Glomerular endothelial cell (primary cell): ENCODE measurements at regions not wholly inside any gene's neighbourhood (a gene's known extent, or its start where the extent isn't known, plus 50 kb on each side); places are given as distances from the start of the nearest gene placed in this dataset.

Experiments used
- DNase-seq: peaks from one replicate; pipeline ENCODE4 v3.0.0-alpha.2; 2011; ENCODE audit warnings: low read depth, low spot score; ENCODE audit errors: extremely low read depth

DNA sequence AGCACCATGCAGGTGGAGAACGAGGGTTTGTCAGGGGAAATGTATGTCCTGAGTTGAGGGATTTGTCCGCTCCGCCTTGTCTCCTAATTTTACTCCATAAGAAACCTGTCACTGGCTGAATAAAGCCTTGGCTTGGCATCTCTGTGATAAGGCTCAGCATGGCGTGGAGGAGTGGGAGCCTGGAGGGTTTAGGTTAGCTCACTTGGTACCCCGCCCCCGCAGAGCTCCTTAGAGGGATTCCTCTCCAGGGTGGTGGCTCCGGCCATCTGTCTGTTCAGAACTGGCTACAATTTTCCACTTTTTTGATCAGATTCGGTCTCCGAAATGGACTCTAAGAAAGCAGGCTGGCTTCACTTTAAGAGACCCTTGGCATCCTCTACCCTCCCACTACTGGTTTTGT is 192.2 kb upstream of the SYNDIG1 start:
- no peak for DNase-seq

DNA sequence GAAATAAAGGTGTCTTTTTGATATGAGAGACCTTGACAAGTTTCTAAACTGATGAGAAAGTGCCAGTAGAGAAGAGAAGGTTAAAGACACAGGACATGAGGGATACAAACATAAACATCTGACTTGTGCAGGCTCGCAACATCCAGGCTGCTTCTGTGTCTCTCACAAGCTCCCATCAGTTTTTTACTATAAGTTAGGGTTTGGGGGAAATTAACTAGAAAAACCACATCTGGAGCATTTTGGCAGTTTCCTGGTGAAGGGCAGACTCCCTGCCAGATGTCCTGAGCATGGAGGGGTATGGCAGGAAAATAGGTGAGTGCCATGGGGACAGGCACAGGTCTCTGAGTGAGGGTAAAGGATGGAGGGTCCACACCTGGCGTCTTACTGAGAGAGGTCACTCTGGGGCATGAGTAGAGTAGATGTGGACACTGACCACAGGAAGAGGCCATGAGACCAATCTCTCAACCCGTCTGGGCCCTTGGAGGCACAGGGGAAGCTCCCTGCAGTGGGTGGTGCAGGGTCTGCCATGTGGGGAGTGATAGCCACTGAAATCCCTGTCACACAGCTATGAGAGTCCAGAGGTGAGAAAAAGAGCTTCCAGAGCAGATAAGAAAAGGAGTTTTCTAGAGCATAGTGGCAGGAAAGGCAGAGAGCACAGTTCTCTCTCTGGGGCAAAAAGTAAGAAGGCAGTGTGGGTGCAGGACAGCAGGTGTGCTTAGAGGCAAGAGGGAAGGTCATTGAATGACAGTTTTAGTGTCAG is 193.3 kb upstream of the SYNDIG1 start:
- no peak for DNase-seq

GRCh38 chr20:24273251-24273650 is 196.2 kb upstream of the SYNDIG1 start:
- DNase-seq, result no peak

GRCh38 chr20:24261351-24261750 is 208.1 kb upstream of the SYNDIG1 start:
- no peak for DNase-seq

DNA sequence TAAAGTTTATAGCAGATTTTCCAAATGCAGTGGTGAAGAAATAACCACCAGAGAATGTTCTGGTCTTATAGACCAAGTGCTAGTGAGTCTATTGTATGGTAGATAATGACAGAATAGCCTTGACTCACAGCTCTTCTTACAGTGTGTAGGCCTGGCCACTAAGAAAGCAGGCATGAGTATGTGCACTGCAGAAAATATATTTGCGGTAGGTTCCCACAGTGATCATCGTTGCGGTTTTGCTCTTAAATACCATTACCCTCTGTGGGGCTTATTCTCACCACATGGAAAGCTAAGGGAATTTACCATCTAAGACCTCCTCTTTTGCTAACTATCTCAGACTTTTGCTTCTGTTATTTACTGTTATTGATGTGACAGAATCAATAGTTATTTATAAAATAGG is 212.3 kb upstream of the SYNDIG1 start:
- DNase-seq, result no peak

DNA sequence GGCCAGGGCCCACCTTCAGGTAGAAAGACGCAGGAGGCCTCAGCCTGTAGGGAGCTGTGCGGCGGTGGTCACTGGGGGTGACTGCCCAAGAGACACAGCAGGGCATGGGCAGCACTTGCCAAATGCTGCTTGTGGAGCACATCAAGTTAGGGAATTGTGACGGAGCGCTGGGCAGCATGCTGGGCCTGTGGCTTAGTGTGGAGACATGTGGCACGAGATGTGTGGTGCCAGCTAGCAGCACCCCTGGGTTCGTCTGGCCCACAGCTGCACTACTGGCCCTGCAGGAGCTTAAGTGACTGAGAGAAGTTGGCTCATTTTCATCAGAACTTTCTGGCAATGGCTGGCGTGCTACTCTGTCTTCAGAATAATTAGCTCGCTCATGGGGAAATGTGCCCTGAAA is 213.1 kb upstream of the SYNDIG1 start:
- DNase-seq, result no peak

DNA sequence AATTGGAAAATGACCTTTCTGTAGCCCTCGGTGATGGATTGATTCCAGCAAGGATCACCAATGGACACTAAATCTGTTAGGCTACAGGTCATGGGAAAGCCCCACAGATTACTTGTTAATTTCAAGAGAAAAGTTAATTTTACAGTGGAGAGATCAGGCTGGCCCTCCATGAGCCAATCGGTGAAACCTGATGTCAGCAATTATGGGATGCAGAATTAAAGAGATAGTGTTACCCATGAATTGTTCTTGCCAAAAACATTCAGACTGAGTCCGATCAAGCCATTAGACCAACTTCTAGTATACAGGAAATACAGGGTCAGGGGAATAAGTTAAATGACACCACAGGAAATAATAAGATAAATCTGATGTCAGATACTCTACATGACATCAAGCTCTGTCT is 214.9 kb upstream of the SYNDIG1 start:
- DNase-seq, result no peak

GRCh38 chr20:24253321-24253720 is 216.1 kb upstream of the SYNDIG1 start:
- no peak for DNase-seq

GRCh38 chr20:24245094-24245493 is 224.3 kb upstream of the SYNDIG1 start:
- DNase-seq, result no peak

DNA sequence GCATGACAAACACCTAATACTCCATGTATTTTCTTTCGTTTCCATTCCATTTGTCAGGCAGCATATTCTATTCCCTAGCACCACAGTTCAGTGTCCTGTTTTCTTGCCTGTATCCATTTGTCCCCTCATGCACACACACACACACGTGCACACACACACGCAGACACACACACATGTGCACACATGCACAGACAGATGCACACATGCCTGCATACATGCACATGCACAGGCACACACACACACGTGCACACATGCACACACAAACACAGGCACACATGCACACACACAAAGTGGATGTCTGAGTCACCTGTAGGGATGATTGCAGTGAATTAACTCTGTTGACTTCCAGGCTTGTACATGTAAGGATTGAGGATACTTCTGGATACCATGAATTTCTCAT is 226.7 kb upstream of the SYNDIG1 start:
- DNase-seq, result no peak

- DNase-seq, result no peak
Measured at GRCh38 chr20:24241466-24241865, 228.0 kb upstream of the SYNDIG1 start.

GRCh38 chr20:24236963-24237362 is 232.5 kb upstream of the SYNDIG1 start:
- no peak for DNase-seq

DNA sequence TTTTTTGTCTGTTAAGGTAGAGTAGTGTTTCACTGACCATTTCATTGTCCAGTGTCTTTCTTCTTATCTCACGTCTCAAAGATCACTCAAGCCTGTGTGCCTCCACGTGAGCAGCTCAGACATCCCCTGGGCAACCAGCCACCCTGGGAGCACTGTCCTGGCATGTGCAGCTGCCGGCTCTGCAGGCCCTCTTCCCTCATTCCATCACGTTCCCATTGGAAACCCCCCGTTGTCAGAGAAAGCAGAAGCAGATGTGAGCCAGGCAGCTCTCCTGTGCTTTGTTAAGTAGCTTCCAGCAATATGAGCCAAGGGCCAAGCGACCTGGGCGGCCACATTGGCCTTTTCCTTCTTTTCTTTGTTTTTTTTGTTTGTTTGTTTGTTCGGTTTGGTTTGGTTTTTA is 233.2 kb upstream of the SYNDIG1 start:
- no peak for DNase-seq

GRCh38 chr20:24235296-24236175 is 233.9 kb upstream of the SYNDIG1 start:
- no peak for DNase-seq

DNA sequence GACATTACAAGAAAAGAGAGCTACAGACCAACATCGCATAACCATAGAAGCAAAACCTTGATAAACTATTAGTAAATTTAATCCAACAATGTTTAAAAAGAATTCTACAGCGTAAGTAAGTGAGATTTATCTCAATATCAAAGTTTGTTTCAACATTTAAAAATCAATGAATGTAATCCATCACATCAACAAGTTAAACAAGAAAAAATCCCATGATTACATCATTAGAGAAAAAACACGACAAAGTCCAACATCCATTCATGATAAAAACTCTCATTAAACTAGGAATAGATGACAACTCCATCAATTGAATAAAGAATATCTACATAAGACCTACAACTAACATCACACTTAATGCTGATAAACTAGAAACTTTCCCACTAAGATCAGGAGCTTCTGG is 239.0 kb upstream of the GGTLC1 start:
- DNase-seq, result no peak

- no peak for DNase-seq
Measured at GRCh38 chr20:24212494-24212893, 223.9 kb upstream of the GGTLC1 start.

- no peak for DNase-seq
Measured at GRCh38 chr20:24211972-24212371, 223.4 kb upstream of the GGTLC1 start.

GRCh38 chr20:24210356-24210755 is 221.8 kb upstream of the GGTLC1 start:
- no peak for DNase-seq

- no peak for DNase-seq
Measured at GRCh38 chr20:24208652-24209051, 220.1 kb upstream of the GGTLC1 start.

- DNase-seq, result no peak
Measured at GRCh38 chr20:24207803-24208300, 219.3 kb upstream of the GGTLC1 start.

- DNase-seq, result no peak
Measured at GRCh38 chr20:24206995-24207394, 218.4 kb upstream of the GGTLC1 start.
